Gastroesophageal sphincter (tissue), 3 donors: ENCODE measurements at regions not wholly inside any gene's neighbourhood (a gene's known extent, or its start where the extent isn't known, plus 50 kb on each side); places are given as distances from the start of the nearest gene placed in this dataset.

Source experiments
- CTCF ChIP-seq, 4 experiments: fragments of 200-600 bp in 2 of 4; fragments of 450-650 bp in 2 of 4; sonication (generic) in 1 of 4; IDR thresholded peaks; one replicate each; pipeline ENCODE4 v1.5.1; 2017 to 2019; ENCODE audit warnings: antibody characterized with exemption in 4 of 4, mild to moderate bottlenecking in 2 of 4, moderate library complexity in 2 of 4
- POLR2A ChIP-seq, 2 donors: fragments of 450-650 bp; IDR thresholded peaks; one replicate each; pipeline ENCODE4 v1.6.1; 2017; ENCODE audit warnings: antibody characterized with exemption in 2 of 2, mild to moderate bottlenecking in 2 of 2, moderate library complexity in 1 of 2

DNA sequence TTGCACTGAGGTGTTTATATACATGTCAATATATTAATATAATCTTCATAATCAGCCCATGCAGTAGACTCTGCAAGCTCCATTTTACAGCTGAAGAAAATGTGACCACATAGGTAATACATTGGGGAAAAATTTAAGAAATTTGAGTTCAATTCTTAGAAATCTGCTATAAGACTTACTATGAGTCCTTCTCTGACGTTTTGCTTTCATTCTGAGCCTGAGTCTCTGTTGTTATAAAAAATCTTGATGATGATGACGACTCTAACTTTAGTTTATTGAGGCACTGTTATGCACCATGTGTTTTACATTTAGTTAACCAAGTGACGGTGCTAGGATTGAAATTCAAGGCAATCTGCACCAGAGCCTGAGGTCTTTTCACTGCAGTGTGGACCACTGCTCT, 370.3 kb upstream of the PPP1R2C start:
- TF ChIP-seq POLR2A (IDR thresholded peaks at IDR 0.05) = no peak
- TF ChIP-seq CTCF (IDR thresholded peaks at IDR 0.05) = no peak
